ENCODE measurements at regions not wholly inside any gene's neighbourhood (a gene's known extent, or its start where the extent isn't known, plus 50 kb on each side); places are given as distances from the start of the nearest gene placed in this dataset.

DNA sequence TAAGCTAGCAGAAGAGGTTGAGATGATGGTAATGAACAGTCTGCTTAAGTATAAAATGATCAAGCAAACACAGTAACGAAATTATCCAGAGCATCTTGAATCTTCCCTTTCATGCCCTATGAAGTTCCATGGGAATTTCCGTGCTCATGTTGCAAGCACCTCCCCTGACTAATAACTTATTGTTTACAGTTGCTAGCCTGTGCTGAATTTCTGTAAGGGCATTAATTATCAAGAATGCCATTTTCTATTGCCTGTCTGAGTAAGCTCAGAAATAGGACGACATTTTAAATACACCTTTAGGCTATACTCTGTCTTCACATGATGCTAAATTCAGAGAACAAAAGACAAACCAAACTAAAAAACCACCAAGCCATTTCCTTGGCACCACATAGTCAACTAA is 257.5 kb upstream of the LRTM1 start:
- WGBS (ENCODE audit: insufficient coverage, low lambda C conversion rate): no CpG with 5 or more reads among the region's 3 CpGs
- no peak for DNase-seq

DNA sequence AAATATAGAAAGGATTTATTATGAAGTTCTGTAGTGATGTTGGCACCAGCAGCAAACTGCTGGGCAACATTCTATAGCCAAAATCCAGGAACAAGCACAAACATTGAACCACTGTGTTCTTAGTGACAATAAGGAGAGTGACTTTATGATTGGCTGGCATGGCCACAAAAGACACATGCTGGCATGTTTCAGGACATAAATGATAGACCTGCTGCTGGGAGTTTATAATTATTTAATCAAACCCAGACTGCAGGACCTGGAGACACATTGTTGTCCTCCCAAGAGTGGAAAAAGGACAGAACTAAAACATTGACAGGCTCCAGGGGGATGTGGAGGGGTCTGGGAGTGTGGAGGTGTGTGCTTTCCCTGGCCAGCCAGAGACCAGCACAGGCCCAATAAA is 255.3 kb upstream of the LRTM1 start:
- Histone ChIP-seq H3K27me3 (ENCODE audit: control insufficient read depth, insufficient read depth, low read length) (peaks cover 7% of the 10 kb centered on the region), H3K27ac (ENCODE audit: low read length) (no peak overlapping the region), H3K4me1 (ENCODE audit: control insufficient read depth, insufficient read depth, low read length) (no peaks in the 10 kb centered on the region), H3K4me3 (ENCODE audit: low read length) (no peak overlapping the region), H3K36me3 (ENCODE audit: control insufficient read depth, insufficient read depth, low read length) (no peaks in the 10 kb centered on the region), H3K9me3 (ENCODE audit: control insufficient read depth, low read depth, low read length) (no peaks in the 10 kb centered on the region)
- no peak for DNase-seq

More for the DNA sequence above, 257.5 kb upstream of the LRTM1 start:
- peaks cover 2% of the 10 kb centered on the region for H3K27me3 ChIP-seq (ENCODE audit: control insufficient read depth, insufficient read depth, low read length)
- no peak overlapping the region for H3K4me3 ChIP-seq (ENCODE audit: low read length)
- no peak overlapping the region for H3K27ac ChIP-seq (ENCODE audit: low read length)
- H3K36me3 ChIP-seq (ENCODE audit: control insufficient read depth, insufficient read depth, low read length): no peaks in the 10 kb centered on the region
- no peaks in the 10 kb centered on the region for H3K4me1 ChIP-seq (ENCODE audit: control insufficient read depth, insufficient read depth, low read length)
- H3K9me3 ChIP-seq (ENCODE audit: control insufficient read depth, low read depth, low read length): no peaks in the 10 kb centered on the region

DNA sequence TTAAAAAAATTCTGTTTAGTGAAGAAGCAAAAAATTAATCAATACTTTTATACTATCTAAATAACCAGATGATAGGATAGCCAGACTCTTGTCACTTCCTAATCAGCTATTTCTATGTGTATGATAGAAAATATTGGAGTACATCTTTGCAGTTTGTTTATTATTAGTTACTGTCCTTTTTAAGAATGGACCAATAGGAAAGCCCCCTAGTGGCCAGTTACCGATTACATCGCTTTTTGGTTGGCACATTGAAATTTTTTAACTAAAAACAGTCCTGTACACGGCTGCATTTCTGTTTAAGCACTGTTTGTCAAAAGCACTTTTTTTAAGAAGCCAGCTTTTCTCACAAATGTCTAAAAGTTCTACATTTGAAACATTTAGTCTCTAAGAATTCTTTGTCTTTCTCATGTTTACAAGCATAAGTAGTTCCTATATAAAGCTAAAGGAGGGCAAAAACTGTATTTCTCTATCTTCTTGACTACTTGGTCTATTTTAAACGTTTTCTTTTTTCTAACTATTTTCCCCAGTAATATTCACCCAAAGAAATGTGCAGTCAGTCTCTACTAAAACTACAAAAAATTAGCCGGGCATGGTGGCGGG is 253.2 kb upstream of the LRTM1 start:
- WGBS (ENCODE audit: insufficient coverage, low lambda C conversion rate): 4% methylated on average over 4 of the region's 6 CpGs
- Histone ChIP-seq H3K36me3 (ENCODE audit: control insufficient read depth, insufficient read depth, low read length) (no peaks in the 10 kb centered on the region), H3K4me3 (ENCODE audit: low read length) (no peak overlapping the region), H3K9me3 (ENCODE audit: control insufficient read depth, low read depth, low read length) (no peaks in the 10 kb centered on the region), H3K4me1 (ENCODE audit: control insufficient read depth, insufficient read depth, low read length) (no peaks in the 10 kb centered on the region), H3K27me3 (ENCODE audit: control insufficient read depth, insufficient read depth, low read length) (peaks cover 11% of the 10 kb centered on the region), H3K27ac (ENCODE audit: low read length) (no peak overlapping the region)
- no peak for DNase-seq

DNA sequence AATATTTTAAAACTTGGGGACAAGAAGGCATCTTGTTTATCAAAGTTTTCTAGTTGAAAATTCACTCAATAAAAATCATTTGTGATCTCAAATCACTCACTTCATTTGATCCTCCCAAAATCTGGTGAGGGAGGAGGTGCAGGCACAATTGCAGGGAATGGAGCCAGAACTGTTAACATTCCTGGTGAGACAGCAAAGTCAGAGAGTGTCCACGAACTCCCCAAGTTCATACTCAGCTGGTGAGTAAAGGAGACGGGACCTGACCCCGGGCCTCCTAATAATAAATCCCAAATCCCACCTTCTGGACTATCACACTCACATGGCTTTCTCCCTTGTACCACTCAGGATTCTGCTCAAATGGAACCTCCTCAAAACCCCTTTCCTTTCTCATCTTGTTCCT is 252.3 kb upstream of the LRTM1 start:
- H3K27ac ChIP-seq (ENCODE audit: low read length): no peak overlapping the region
- no peak for DNase-seq
- H3K4me3 ChIP-seq (ENCODE audit: low read length): no peak overlapping the region
- H3K9me3 ChIP-seq (ENCODE audit: control insufficient read depth, low read depth, low read length): no peaks in the 10 kb centered on the region
- H3K4me1 ChIP-seq (ENCODE audit: control insufficient read depth, insufficient read depth, low read length): no peaks in the 10 kb centered on the region
- H3K36me3 ChIP-seq (ENCODE audit: control insufficient read depth, insufficient read depth, low read length): no peaks in the 10 kb centered on the region
- WGBS (ENCODE audit: insufficient coverage, low lambda C conversion rate): no CpG with 5 or more reads among the region's 3 CpGs
- peaks cover 11% of the 10 kb centered on the region for H3K27me3 ChIP-seq (ENCODE audit: control insufficient read depth, insufficient read depth, low read length)

DNA sequence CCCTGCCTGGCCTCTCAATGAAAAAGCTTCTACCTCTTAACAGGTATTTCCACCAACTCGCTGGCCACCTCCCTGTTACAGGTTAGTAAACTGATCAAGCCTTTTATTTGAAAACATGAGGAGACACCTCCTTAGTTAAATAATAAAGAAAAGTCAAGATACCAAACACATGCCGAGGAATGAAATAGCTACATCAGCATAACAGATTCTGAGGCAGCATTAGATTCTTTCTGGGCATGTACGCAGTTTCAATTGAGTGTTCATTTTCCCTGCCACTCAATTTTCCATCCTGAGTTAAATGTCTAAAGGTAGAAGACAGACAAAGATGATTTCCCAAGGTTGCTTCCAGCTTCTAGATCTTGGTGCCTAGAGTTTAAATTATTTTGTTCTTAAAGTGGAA is 250.5 kb upstream of the LRTM1 start:
- DNase-seq: no peak
- Histone ChIP-seq H3K4me3 (ENCODE audit: low read length) (no peak overlapping the region), H3K9me3 (ENCODE audit: control insufficient read depth, low read depth, low read length) (no peaks in the 10 kb centered on the region), H3K27ac (ENCODE audit: low read length) (no peak overlapping the region), H3K4me1 (ENCODE audit: control insufficient read depth, insufficient read depth, low read length) (no peaks in the 10 kb centered on the region), H3K36me3 (ENCODE audit: control insufficient read depth, insufficient read depth, low read length) (no peaks in the 10 kb centered on the region), H3K27me3 (ENCODE audit: control insufficient read depth, insufficient read depth, low read length) (peaks cover 11% of the 10 kb centered on the region)
- WGBS (ENCODE audit: insufficient coverage, low lambda C conversion rate): no CpG with 5 or more reads among the region's 3 CpGs

DNA sequence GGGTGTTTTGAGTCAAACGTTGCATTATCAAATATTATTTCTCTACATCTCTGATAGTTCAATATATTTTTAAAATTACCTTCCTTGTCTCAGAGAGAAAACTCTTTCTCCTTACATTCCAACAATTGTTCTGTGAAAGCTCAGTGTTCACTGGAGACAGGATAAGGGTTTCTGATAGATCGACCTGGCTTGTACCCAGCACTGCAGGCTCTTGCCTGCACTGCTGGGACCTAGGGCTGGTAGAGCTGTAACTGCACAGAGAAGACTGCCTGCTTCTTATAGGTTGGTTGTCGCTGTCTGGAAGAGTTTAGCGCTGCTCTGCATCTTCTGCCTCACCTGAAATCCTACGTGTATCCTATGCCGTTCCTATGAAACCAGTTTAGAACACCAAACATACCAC is 249.9 kb upstream of the LRTM1 start:
- Histone ChIP-seq H3K4me3 (ENCODE audit: low read length) (no peak overlapping the region), H3K36me3 (ENCODE audit: control insufficient read depth, insufficient read depth, low read length) (no peaks in the 10 kb centered on the region), H3K27ac (ENCODE audit: low read length) (no peak overlapping the region), H3K27me3 (ENCODE audit: control insufficient read depth, insufficient read depth, low read length) (peaks cover 11% of the 10 kb centered on the region), H3K9me3 (ENCODE audit: control insufficient read depth, low read depth, low read length) (no peaks in the 10 kb centered on the region), H3K4me1 (ENCODE audit: control insufficient read depth, insufficient read depth, low read length) (no peaks in the 10 kb centered on the region)
- WGBS (ENCODE audit: insufficient coverage, low lambda C conversion rate): 100% methylated on average over 1 of the region's 6 CpGs
- no peak for DNase-seq

DNA sequence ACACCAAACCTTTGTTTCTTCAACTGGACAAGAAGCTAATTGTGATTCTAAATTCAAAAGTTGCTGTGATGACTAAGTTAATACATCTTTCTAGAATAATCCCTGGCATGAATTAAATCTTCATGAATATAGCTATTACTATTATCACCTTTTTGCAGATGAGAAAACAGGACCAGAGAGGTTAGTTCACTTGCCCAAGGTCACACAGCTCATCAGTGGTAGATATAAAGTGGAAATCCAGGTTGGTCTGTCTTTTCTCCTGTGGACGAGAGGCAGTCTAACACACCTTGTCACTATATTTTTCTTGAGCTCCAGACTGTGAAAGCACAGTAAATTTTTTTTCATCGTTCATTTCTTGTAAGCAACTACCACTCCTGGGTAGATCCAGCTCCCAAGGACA is 247.6 kb upstream of the LRTM1 start:
- Histone ChIP-seq H3K4me3 (ENCODE audit: low read length) (no peak overlapping the region), H3K9me3 (ENCODE audit: control insufficient read depth, low read depth, low read length) (no peaks in the 10 kb centered on the region), H3K4me1 (ENCODE audit: control insufficient read depth, insufficient read depth, low read length) (no peaks in the 10 kb centered on the region), H3K36me3 (ENCODE audit: control insufficient read depth, insufficient read depth, low read length) (no peaks in the 10 kb centered on the region), H3K27me3 (ENCODE audit: control insufficient read depth, insufficient read depth, low read length) (peaks cover 9% of the 10 kb centered on the region), H3K27ac (ENCODE audit: low read length) (no peak overlapping the region)
- WGBS (ENCODE audit: insufficient coverage, low lambda C conversion rate): 80% methylated on average over 1 of the region's 2 CpGs
- no peak for DNase-seq

DNA sequence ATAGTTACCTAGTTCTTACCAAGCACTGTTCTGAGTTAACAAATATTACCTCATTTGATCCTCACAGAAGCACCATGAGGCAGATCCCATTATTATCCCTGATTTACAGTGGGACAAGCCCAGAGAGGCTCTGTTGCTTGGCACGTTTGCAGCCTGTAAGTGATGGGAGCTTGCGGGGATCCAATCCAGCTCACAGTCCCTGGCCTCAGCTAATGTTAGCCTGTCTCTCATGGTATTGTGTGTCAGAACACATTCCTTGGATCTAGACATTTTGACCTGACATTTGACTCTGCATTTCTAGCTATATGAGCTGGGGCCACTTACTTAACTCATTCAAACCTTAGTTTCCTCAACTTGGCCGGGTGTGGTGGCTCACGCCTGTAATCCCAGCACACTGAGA is 246.9 kb upstream of the LRTM1 start:
- H3K36me3 ChIP-seq (ENCODE audit: control insufficient read depth, insufficient read depth, low read length): no peaks in the 10 kb centered on the region
- H3K4me1 ChIP-seq (ENCODE audit: control insufficient read depth, insufficient read depth, low read length): no peaks in the 10 kb centered on the region
- no peak overlapping the region for H3K4me3 ChIP-seq (ENCODE audit: low read length)
- peaks cover 6% of the 10 kb centered on the region for H3K27me3 ChIP-seq (ENCODE audit: control insufficient read depth, insufficient read depth, low read length)
- H3K27ac ChIP-seq (ENCODE audit: low read length): no peak overlapping the region
- no CpG with 5 or more reads among the region's 4 CpGs for WGBS (ENCODE audit: insufficient coverage, low lambda C conversion rate)
- no peaks in the 10 kb centered on the region for H3K9me3 ChIP-seq (ENCODE audit: control insufficient read depth, low read depth, low read length)
- DNase-seq: no peak

DNA sequence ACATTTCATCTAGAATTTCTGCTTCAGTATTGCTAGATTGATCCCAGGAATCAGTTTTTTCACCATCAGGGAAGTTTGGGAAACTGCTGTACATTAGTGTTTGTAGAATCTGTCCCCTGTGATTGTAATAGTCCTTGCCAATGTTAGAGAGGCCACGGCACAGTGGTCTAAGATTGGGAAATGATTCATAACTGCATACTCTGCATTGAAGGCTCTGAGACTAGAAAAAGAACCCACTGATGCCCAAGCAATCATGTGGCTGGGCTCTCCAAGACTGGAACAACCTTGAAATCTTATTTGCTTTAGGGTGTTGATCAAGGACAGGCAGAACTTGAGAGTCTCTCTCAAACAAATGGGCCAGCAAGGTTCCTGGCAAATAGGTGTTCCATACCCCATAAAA is 245.6 kb upstream of the LRTM1 start:
- WGBS (ENCODE audit: insufficient coverage, low lambda C conversion rate): no CpG with 5 or more reads among the region's 1 CpG

DNA sequence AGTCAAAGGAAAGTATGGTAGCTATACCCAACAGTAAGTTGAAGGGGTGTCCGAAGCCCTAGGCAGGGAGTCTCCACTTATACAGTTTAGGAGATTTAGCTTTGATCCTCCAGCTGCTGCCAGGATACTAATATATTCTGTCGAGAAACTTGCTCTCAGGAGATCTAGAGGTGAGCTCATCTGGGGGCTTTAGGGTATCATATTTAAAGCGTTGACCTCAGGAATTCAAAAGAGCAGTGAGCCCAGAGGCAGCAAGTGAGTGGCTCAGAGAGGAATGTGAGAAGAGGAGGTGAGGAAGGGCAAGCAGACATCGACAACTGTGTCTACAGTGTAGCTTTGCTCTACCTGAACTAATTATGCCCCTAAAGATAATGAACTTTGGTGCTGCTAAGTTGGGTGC is 245.1 kb upstream of the LRTM1 start:
- Histone ChIP-seq H3K4me3 (ENCODE audit: low read length) (no peak overlapping the region), H3K27me3 (ENCODE audit: control insufficient read depth, insufficient read depth, low read length) (peaks cover 2% of the 10 kb centered on the region), H3K27ac (ENCODE audit: low read length) (no peak overlapping the region), H3K4me1 (ENCODE audit: control insufficient read depth, insufficient read depth, low read length) (no peaks in the 10 kb centered on the region), H3K36me3 (ENCODE audit: control insufficient read depth, insufficient read depth, low read length) (no peaks in the 10 kb centered on the region), H3K9me3 (ENCODE audit: control insufficient read depth, low read depth, low read length) (no peaks in the 10 kb centered on the region)
- DNase-seq: no peak
- WGBS (ENCODE audit: insufficient coverage, low lambda C conversion rate): 80% methylated on average over 1 of the region's 4 CpGs

More for the DNA sequence above, 245.6 kb upstream of the LRTM1 start:
- H3K27ac ChIP-seq (ENCODE audit: low read length): no peak overlapping the region
- no peak for DNase-seq
- H3K4me1 ChIP-seq (ENCODE audit: control insufficient read depth, insufficient read depth, low read length): no peaks in the 10 kb centered on the region
- H3K4me3 ChIP-seq (ENCODE audit: low read length): no peak overlapping the region
- peaks cover 6% of the 10 kb centered on the region for H3K27me3 ChIP-seq (ENCODE audit: control insufficient read depth, insufficient read depth, low read length)
- no peaks in the 10 kb centered on the region for H3K9me3 ChIP-seq (ENCODE audit: control insufficient read depth, low read depth, low read length)
- no peaks in the 10 kb centered on the region for H3K36me3 ChIP-seq (ENCODE audit: control insufficient read depth, insufficient read depth, low read length)

DNA sequence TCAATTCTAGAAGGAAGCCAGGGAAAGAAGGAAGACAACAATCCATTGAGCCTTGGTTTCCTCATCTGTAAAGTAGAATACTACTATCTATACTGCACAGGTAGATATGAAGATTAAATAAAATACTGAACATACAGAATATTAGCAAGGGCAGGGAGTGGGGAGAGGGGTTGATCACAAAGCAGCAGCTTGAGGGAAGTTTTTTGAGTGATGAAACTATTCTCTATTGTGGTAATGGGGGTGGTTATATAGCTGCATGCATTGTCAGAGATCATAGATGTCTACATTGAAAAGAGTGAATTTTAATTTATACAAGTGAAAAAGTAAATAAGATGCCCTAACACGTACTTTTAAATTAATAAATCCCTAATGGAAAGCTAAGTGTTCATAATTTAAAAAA is 242.6 kb upstream of the LRTM1 start:
- Histone ChIP-seq H3K27me3 (ENCODE audit: control insufficient read depth, insufficient read depth, low read length) (no peaks in the 10 kb centered on the region), H3K27ac (ENCODE audit: low read length) (no peak overlapping the region), H3K36me3 (ENCODE audit: control insufficient read depth, insufficient read depth, low read length) (no peaks in the 10 kb centered on the region), H3K4me3 (ENCODE audit: low read length) (no peak overlapping the region), H3K4me1 (ENCODE audit: control insufficient read depth, insufficient read depth, low read length) (no peaks in the 10 kb centered on the region), H3K9me3 (ENCODE audit: control insufficient read depth, low read depth, low read length) (no peaks in the 10 kb centered on the region)
- WGBS (ENCODE audit: insufficient coverage, low lambda C conversion rate): 100% methylated on average over 1 of the region's 1 CpG
- no peak for DNase-seq
